ENCODE measurements at regions not wholly inside any gene's neighbourhood (a gene's known extent, or its start where the extent isn't known, plus 50 kb on each side); places are given as distances from the start of the nearest gene placed in this dataset.
A peak's percentile ranks its signal among the peaks of the same experiment; 100 is the strongest.

GRCh38 chr12:71243370-71243769 lies 85.6 kb upstream of the TSPAN8 start:
- H3K79me1 ChIP-seq (ENCODE audit: low read length) = no peaks in the 10 kb centered on the region
- no peak overlapping the region for H3K9ac ChIP-seq (ENCODE audit: low read length)
- H3K14ac ChIP-seq (ENCODE audit: low read length) = no peak overlapping the region
- no peak overlapping the region for H4K12ac ChIP-seq (ENCODE audit: low read depth, low read length)
- H3K27ac ChIP-seq (ENCODE audit: low read depth, low read length) = no peak overlapping the region
- no peak overlapping the region for H4K8ac ChIP-seq (ENCODE audit: low read depth, low read length)
- H2AK5ac ChIP-seq (ENCODE audit: low read length) = no peak overlapping the region
- peak in 1 of 2 donors; percentile 78 for DNase-seq
- H3K4me2 ChIP-seq (ENCODE audit: low read length) = no peak overlapping the region
- no peak overlapping the region for H2BK12ac ChIP-seq (ENCODE audit: low read length)
- no peaks in the 10 kb centered on the region for H3K27me3 ChIP-seq (ENCODE audit: insufficient read depth, low read length)
- WGBS (ENCODE audit: extremely low coverage, insufficient coverage, insufficient read length) = no CpG with 5 or more reads among the region's 1 CpG
- H3K4ac ChIP-seq (ENCODE audit: low read depth, low read length) = no peak overlapping the region
- H3K79me2 ChIP-seq (ENCODE audit: control insufficient read depth, insufficient read depth, low read length, poor library complexity) = no peaks in the 10 kb centered on the region
- no peak overlapping the region for H2BK120ac ChIP-seq (ENCODE audit: insufficient read depth, low read length, poor library complexity)
- H3K36me3 ChIP-seq (ENCODE audit: control insufficient read depth in 1 of 2, insufficient read depth in 2 of 2, low read length in 2 of 2) = no peaks in the 10 kb centered on the region
- no peak overlapping the region for H3K4me3 ChIP-seq (ENCODE audit: low read depth, low read length)
- H3K18ac ChIP-seq (ENCODE audit: low read length) = no peak overlapping the region
- no peak overlapping the region for H3K23ac ChIP-seq (ENCODE audit: low read length)
- no peaks in the 10 kb centered on the region for H3K9me3 ChIP-seq (ENCODE audit: insufficient read depth, low read depth, low read length)
- no peak overlapping the region for H4K91ac ChIP-seq (ENCODE audit: low read depth, low read length)
- H2BK5ac ChIP-seq (ENCODE audit: low read depth, low read length, poor library complexity) = no peak overlapping the region
- no peak overlapping the region for H2AFZ ChIP-seq (ENCODE audit: insufficient read depth, low read length, poor library complexity)
- no peaks in the 10 kb centered on the region for H3K4me1 ChIP-seq (ENCODE audit: control insufficient read depth in 1 of 2, insufficient read depth in 2 of 2, low read length in 2 of 2)

- Histone ChIP-seq H3K79me1 (ENCODE audit: low read length) (no peaks in the 10 kb centered on the region), H3K9me3 (ENCODE audit: insufficient read depth, low read depth, low read length) (no peaks in the 10 kb centered on the region), H2BK120ac (ENCODE audit: insufficient read depth, low read length, poor library complexity) (no peak overlapping the region), H4K12ac (ENCODE audit: low read depth, low read length) (no peak overlapping the region), H4K8ac (ENCODE audit: low read depth, low read length) (no peak overlapping the region), H3K23ac (ENCODE audit: low read length) (no peak overlapping the region), H3K14ac (ENCODE audit: low read length) (no peak overlapping the region), H2AK5ac (ENCODE audit: low read length) (no peak overlapping the region), H3K27ac (ENCODE audit: low read depth, low read length) (no peak overlapping the region), H2BK5ac (ENCODE audit: low read depth, low read length, poor library complexity) (no peak overlapping the region), H2BK12ac (ENCODE audit: low read length) (no peak overlapping the region), H3K18ac (ENCODE audit: low read length) (no peak overlapping the region), H3K4ac (ENCODE audit: low read depth, low read length) (no peak overlapping the region), H3K79me2 (ENCODE audit: control insufficient read depth, insufficient read depth, low read length, poor library complexity) (no peaks in the 10 kb centered on the region), H3K4me3 (ENCODE audit: low read depth, low read length) (no peak overlapping the region), H3K4me2 (ENCODE audit: low read length) (no peak overlapping the region), H3K27me3 (ENCODE audit: insufficient read depth, low read length) (no peaks in the 10 kb centered on the region), H3K36me3 (ENCODE audit: control insufficient read depth in 1 of 2, insufficient read depth in 2 of 2, low read length in 2 of 2) (no peaks in the 10 kb centered on the region), H4K91ac (ENCODE audit: low read depth, low read length) (no peak overlapping the region), H3K4me1 (ENCODE audit: control insufficient read depth in 1 of 2, insufficient read depth in 2 of 2, low read length in 2 of 2) (no peaks in the 10 kb centered on the region), H2AFZ (ENCODE audit: insufficient read depth, low read length, poor library complexity) (no peak overlapping the region), H3K9ac (ENCODE audit: low read length) (no peak overlapping the region)
- no CpG with 5 or more reads among the region's 2 CpGs for WGBS (ENCODE audit: extremely low coverage, insufficient coverage, insufficient read length)
- DNase-seq = no peak
Observed at GRCh38 chr12:71242511-71242910, 84.7 kb upstream of the TSPAN8 start.

DNA sequence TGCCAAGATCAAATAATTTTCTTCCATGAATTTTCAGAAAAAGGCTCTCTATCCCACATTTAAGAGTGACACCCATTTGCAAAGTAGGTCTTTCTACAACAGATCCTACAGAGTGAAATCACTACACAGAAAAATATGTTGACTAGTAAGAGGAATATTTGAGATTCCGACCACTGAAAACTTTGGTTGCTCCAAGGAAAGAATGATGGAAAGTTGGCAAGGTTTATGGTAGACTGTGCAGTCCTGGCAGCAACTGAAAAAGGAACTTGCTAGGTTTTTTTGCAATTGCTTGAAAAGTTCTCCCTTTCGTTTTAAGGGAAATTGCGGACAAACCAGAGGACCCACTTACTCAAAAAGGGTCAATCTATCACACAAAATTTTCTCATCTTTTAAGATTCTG lies 83.1 kb upstream of the TSPAN8 start:
- no peak overlapping the region for H2BK120ac ChIP-seq (ENCODE audit: insufficient read depth, low read length, poor library complexity)
- H3K27me3 ChIP-seq (ENCODE audit: insufficient read depth, low read length) = no peaks in the 10 kb centered on the region
- peak in 1 of 2 donors; percentile 9 for DNase-seq
- no peak overlapping the region for H3K9ac ChIP-seq (ENCODE audit: low read length)
- H2AFZ ChIP-seq (ENCODE audit: insufficient read depth, low read length, poor library complexity) = no peak overlapping the region
- H3K4me1 ChIP-seq (ENCODE audit: control insufficient read depth in 1 of 2, insufficient read depth in 2 of 2, low read length in 2 of 2) = no peaks in the 10 kb centered on the region
- H4K91ac ChIP-seq (ENCODE audit: low read depth, low read length) = no peak overlapping the region
- no peaks in the 10 kb centered on the region for H3K79me1 ChIP-seq (ENCODE audit: low read length)
- H3K18ac ChIP-seq (ENCODE audit: low read length) = no peak overlapping the region
- H3K4me3 ChIP-seq (ENCODE audit: low read depth, low read length) = no peak overlapping the region
- H4K12ac ChIP-seq (ENCODE audit: low read depth, low read length) = no peak overlapping the region
- no peak overlapping the region for H2BK12ac ChIP-seq (ENCODE audit: low read length)
- no peak overlapping the region for H3K23ac ChIP-seq (ENCODE audit: low read length)
- H4K8ac ChIP-seq (ENCODE audit: low read depth, low read length) = no peak overlapping the region
- H3K14ac ChIP-seq (ENCODE audit: low read length) = no peak overlapping the region
- H3K36me3 ChIP-seq (ENCODE audit: control insufficient read depth in 1 of 2, insufficient read depth in 2 of 2, low read length in 2 of 2) = no peaks in the 10 kb centered on the region
- no peak overlapping the region for H2AK5ac ChIP-seq (ENCODE audit: low read length)
- WGBS (ENCODE audit: extremely low coverage, insufficient coverage, insufficient read length) = no CpG with 5 or more reads among the region's 3 CpGs
- H3K79me2 ChIP-seq (ENCODE audit: control insufficient read depth, insufficient read depth, low read length, poor library complexity) = no peaks in the 10 kb centered on the region
- H3K4me2 ChIP-seq (ENCODE audit: low read length) = no peak overlapping the region
- H3K4ac ChIP-seq (ENCODE audit: low read depth, low read length) = no peak overlapping the region
- no peak overlapping the region for H2BK5ac ChIP-seq (ENCODE audit: low read depth, low read length, poor library complexity)
- no peak overlapping the region for H3K27ac ChIP-seq (ENCODE audit: low read depth, low read length)
- H3K9me3 ChIP-seq (ENCODE audit: insufficient read depth, low read depth, low read length) = no peaks in the 10 kb centered on the region

DNA sequence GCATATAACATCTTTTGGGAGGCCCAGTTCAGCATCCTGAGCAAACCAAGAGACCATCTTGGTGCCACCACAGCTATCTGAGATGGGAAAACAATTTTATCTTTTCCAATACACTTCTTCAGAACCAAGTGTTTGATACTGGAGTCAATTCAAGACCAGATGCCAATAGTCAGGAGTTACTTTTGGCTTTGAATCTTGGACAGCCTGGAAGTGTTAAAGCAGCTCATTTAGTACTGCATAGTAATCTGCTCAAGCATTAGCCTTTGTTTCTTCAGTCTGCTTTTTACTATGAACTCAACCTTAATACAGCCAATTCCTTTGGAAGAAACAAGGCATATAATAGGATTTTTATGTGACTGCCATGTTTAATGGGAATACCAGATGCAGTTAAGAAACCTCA lies 81.9 kb upstream of the TSPAN8 start:
- H4K91ac ChIP-seq (ENCODE audit: low read depth, low read length) = no peak overlapping the region
- H3K9ac ChIP-seq (ENCODE audit: low read length) = no peak overlapping the region
- no peak overlapping the region for H2BK5ac ChIP-seq (ENCODE audit: low read depth, low read length, poor library complexity)
- H3K4me1 ChIP-seq (ENCODE audit: control insufficient read depth in 1 of 2, insufficient read depth in 2 of 2, low read length in 2 of 2) = no peaks in the 10 kb centered on the region
- H3K79me1 ChIP-seq (ENCODE audit: low read length) = no peaks in the 10 kb centered on the region
- H2BK12ac ChIP-seq (ENCODE audit: low read length) = no peak overlapping the region
- H3K4ac ChIP-seq (ENCODE audit: low read depth, low read length) = no peak overlapping the region
- H3K27ac ChIP-seq (ENCODE audit: low read depth, low read length) = no peak overlapping the region
- no peak overlapping the region for H2BK120ac ChIP-seq (ENCODE audit: insufficient read depth, low read length, poor library complexity)
- no peak overlapping the region for H3K18ac ChIP-seq (ENCODE audit: low read length)
- no peak overlapping the region for H3K4me3 ChIP-seq (ENCODE audit: low read depth, low read length)
- no peak overlapping the region for H4K8ac ChIP-seq (ENCODE audit: low read depth, low read length)
- H4K12ac ChIP-seq (ENCODE audit: low read depth, low read length) = no peak overlapping the region
- H3K9me3 ChIP-seq (ENCODE audit: insufficient read depth, low read depth, low read length) = no peaks in the 10 kb centered on the region
- H3K27me3 ChIP-seq (ENCODE audit: insufficient read depth, low read length) = no peaks in the 10 kb centered on the region
- H2AK5ac ChIP-seq (ENCODE audit: low read length) = no peak overlapping the region
- no peaks in the 10 kb centered on the region for H3K36me3 ChIP-seq (ENCODE audit: control insufficient read depth in 1 of 2, insufficient read depth in 2 of 2, low read length in 2 of 2)
- H3K23ac ChIP-seq (ENCODE audit: low read length) = no peak overlapping the region
- H3K14ac ChIP-seq (ENCODE audit: low read length) = no peak overlapping the region
- H3K4me2 ChIP-seq (ENCODE audit: low read length) = no peak overlapping the region
- no peak for DNase-seq
- H3K79me2 ChIP-seq (ENCODE audit: control insufficient read depth, insufficient read depth, low read length, poor library complexity) = no peaks in the 10 kb centered on the region
- no peak overlapping the region for H2AFZ ChIP-seq (ENCODE audit: insufficient read depth, low read length, poor library complexity)
